ENCODE measurements at regions not wholly inside any gene's neighbourhood (a gene's known extent, or its start where the extent isn't known, plus 50 kb on each side); places are given as distances from the start of the nearest gene placed in this dataset.

DNA sequence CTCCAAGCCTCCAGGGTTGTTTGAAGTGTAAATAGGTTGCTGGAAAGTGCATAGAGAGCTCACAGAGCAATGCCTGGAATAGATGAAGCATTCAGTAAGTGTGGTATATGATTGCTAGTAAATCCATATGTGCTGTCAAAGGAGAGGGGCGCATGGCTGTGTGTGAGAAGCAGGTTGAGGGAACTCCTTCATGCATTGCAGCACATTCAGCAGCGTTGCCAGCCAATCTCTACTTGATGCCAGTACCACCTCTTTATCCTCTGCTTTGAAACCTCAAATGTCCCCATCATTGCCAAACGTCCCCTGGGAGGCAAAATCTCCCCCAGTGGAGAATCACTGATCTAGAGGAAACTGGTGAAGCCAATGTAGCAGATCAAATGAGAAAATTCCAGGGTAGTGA is 82.7 kb upstream of the RALGAPA2 start:
- Histone ChIP-seq H3K27ac (no peak overlapping the region), H3K27me3 (replicated peaks in 1 of 7) (peaks cover 0 to 14% (median 0%) of the 10 kb centered on the region in 7 donors), H3K9me3 (no peaks in the 10 kb centered on the region), H3K4me1 (no peaks in the 10 kb centered on the region), H3K36me3 (no peaks in the 10 kb centered on the region), H3K4me3 (no peak overlapping the region)
- TF ChIP-seq, protein P1, sequence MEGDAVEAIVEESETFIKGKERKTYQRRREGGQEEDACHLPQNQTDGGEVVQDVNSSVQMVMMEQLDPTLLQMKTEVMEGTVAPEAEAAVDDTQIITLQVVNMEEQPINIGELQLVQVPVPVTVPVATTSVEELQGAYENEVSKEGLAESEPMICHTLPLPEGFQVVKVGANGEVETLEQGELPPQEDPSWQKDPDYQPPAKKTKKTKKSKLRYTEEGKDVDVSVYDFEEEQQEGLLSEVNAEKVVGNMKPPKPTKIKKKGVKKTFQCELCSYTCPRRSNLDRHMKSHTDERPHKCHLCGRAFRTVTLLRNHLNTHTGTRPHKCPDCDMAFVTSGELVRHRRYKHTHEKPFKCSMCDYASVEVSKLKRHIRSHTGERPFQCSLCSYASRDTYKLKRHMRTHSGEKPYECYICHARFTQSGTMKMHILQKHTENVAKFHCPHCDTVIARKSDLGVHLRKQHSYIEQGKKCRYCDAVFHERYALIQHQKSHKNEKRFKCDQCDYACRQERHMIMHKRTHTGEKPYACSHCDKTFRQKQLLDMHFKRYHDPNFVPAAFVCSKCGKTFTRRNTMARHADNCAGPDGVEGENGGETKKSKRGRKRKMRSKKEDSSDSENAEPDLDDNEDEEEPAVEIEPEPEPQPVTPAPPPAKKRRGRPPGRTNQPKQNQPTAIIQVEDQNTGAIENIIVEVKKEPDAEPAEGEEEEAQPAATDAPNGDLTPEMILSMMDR (IDR thresholded peaks at IDR 0.05 in 8 of 11, conservative IDR thresholded peaks at IDR 0.05 in 3 of 11), result no peak
- TF ChIP-seq POLR2AphosphoS5 (IDR thresholded peaks at IDR 0.05) (no peak), POLR2A (IDR thresholded peaks at IDR 0.05) (no peak)
- 66 to 87% (median 79%) methylated on average over 3 of the region's 3 CpGs for WGBS, 5 donors
- intact Hi-C loops (cut with DNase I; ENCODE audit: low total_unique reads), result no loop called here
- DNase-seq, result no peak

DNA sequence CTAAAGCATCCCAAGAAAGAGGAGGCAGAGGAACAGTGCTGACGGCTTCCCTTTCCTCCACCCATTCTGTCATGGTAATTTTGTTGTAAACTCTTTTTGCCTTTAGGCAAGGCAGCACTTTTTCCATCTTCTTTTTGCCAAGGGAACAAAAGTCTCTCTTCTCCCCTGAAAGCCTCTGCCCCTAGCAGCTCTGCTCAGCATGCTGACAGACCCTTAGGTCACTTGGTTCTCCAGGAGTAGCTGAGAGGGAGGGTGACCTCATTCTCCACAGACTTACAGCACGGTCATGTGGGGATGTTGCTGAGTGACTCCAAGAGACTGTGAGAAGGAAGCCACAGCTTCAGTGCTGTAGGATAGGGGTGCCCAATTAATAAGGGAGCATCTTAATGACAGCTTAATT is 81.1 kb upstream of the RALGAPA2 start:
- TF ChIP-seq POLR2A (IDR thresholded peaks at IDR 0.05), result no peak
- TF ChIP-seq POLR2AphosphoS5 (IDR thresholded peaks at IDR 0.05), result no peak
- Histone ChIP-seq H3K27ac (no peak overlapping the region), H3K9me3 (no peaks in the 10 kb centered on the region), H3K27me3 (replicated peaks in 1 of 7) (peaks cover 0 to 14% (median 0%) of the 10 kb centered on the region in 7 donors), H3K4me1 (no peaks in the 10 kb centered on the region), H3K4me3 (no peak overlapping the region), H3K36me3 (no peaks in the 10 kb centered on the region)
- DNase-seq, result no peak
- intact Hi-C loops (cut with DNase I; ENCODE audit: low total_unique reads), result no loop called here
- 69 to 84% (median 73%) methylated on average over 2 of the region's 2 CpGs for WGBS, 5 donors

DNA sequence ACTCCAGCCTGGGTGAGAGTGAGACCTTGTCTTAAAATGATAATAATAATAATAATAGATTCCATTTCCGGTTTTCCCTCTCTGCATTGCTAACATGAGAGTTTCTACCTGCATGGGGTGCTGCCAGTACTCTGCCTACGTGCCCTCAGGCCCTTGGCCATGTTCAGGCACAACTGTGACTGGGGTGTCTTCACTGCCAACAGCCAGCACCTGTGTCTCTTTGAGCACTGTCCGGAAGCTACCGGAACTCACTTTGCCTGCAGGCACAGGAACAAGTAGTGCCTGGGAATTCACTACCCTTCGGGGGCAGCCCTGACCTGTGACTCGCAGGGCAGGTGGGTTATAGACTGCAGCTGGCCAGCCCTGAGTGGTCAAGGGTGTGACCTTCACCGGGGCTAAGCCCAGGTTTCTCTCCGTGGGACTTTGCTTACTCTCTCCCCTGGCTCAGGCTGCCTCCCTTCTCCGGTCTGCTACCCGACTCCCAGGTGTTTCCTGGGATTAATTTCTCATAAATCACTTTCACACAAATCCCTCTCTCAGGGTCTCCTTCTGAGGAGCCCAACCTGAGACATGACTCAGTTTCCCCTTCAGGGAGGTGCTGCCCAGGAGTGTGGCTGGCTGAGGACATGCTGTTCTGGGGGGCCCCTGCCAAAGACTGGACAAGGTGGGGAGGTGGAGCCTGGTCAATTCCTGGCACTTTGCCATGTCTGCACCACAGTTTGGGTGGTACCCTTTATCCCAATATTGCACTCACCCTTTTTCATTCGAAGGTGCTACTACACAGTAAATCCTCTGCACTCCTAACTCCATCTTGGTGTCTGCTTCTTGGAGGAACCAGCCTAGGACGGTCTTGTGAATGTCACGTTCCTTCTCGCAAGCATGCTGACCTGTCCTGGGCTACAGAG is 79.5 kb upstream of the RALGAPA2 start:
- WGBS, 5 donors, result 70 to 84% (median 74%) methylated on average over 10 to 14 of the region's 14 CpGs
- Histone ChIP-seq H3K36me3 (no peaks in the 10 kb centered on the region), H3K4me3 (no peak overlapping the region), H3K4me1 (peaks cover 0 to under 1% (median 0%) of the 10 kb centered on the region in 6 donors), H3K27ac (no peak overlapping the region), H3K27me3 (replicated peaks in 1 of 7) (peaks cover 0 to 14% (median 0%) of the 10 kb centered on the region in 7 donors), H3K9me3 (peaks cover 0 to 9% (median 5%) of the 10 kb centered on the region in 8 donors)
- TF ChIP-seq POLR2A (IDR thresholded peaks at IDR 0.05) (no peak), POLR2AphosphoS5 (IDR thresholded peaks at IDR 0.05) (no peak)
- TF ChIP-seq, protein P1 (IDR thresholded peaks at IDR 0.05 in 8 of 11, conservative IDR thresholded peaks at IDR 0.05 in 3 of 11), result no peak
- intact Hi-C loops (cut with DNase I; ENCODE audit: low total_unique reads), result no loop called here
- no peak for DNase-seq

DNA sequence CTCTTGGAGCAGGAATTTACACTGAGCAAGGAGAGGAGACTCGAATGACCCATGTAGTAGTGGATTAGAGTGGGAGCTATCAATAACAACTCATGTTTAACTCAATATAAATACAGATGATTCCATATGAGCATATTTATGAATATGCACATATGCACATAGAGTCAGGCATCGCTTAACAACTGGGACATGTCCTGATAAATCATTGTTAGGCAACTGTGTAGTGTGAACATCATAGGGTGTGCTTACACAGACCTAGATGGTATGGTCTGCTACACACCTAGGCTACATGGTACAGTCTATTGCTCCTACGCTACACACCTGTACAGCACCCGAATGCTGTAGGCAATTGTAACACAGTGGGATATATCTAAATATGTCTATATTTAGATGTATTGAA is 75.9 kb upstream of the RALGAPA2 start:
- 82 to 92% (median 91%) methylated on average over 4 of the region's 4 CpGs for WGBS, 5 donors
- no peak overlapping the region for H3K4me3 ChIP-seq
- H3K27me3 ChIP-seq (replicated peaks in 1 of 7), result peaks cover 0 to 6% (median 0%) of the 10 kb centered on the region in 7 donors
- TF ChIP-seq, protein P1 (IDR thresholded peaks at IDR 0.05 in 8 of 11, conservative IDR thresholded peaks at IDR 0.05 in 3 of 11), result no peak
- TF ChIP-seq POLR2A (IDR thresholded peaks at IDR 0.05) (no peak), POLR2AphosphoS5 (IDR thresholded peaks at IDR 0.05) (no peak)
- no peak for DNase-seq
- H3K27ac ChIP-seq, result no peak overlapping the region
- no peaks in the 10 kb centered on the region for H3K36me3 ChIP-seq
- H3K4me1 ChIP-seq, result peaks cover 0 to 12% (median 4%) of the 10 kb centered on the region in 6 donors
- intact Hi-C loops (cut with DNase I; ENCODE audit: low total_unique reads), result no loop called here
- peaks cover 0 to 11% (median 7%) of the 10 kb centered on the region in 8 donors for H3K9me3 ChIP-seq

Data from spleen (tissue), 11 donors.